BJ (cell line): ENCODE measurements at regions not wholly inside any gene's neighbourhood (a gene's known extent, or its start where the extent isn't known, plus 50 kb on each side); places are given as distances from the start of the nearest gene placed in this dataset.

ENCODE experiments used
- CTCF ChIA-PET: fragments of 350-600 bp; formaldehyde crosslinking; extraction: SDS; loops from one replicate; lab custom pipeline; 2021; ENCODE audit warnings: antibody characterized with exemption, inconsistent platforms; lab: Yijun Ruan, JAX
- POLR2A ChIA-PET: fragments of 300-600 bp; sonication (Branson Sonifier 250); formaldehyde crosslinking; extraction: SDS; loops from one replicate; lab custom pipeline; 2021; ENCODE audit warnings: antibody characterized with exemption; lab: Charles Lee
- DNase-seq: peaks from one replicate; pipeline ENCODE4 v3.0.0-alpha.2; 2011; ENCODE audit warnings: low read depth
- H3K27me3 ChIP-seq: 2 replicates; pipeline ENCODE4 v1.6.0; 2011; ENCODE audit warnings: low read length; ENCODE audit not compliant: control insufficient read depth, insufficient read depth
- H3K36me3 ChIP-seq: 2 replicates; pipeline ENCODE4 v1.5.1; 2011; ENCODE audit warnings: low read length; ENCODE audit not compliant: control insufficient read depth, insufficient read depth
- H3K4me3 ChIP-seq: 2 replicates; pipeline ENCODE4 v1.5.1; 2011; ENCODE audit warnings: low read depth, mild to moderate bottlenecking, control low read depth, low read length
- CTCF ChIP-seq: IDR thresholded peaks from 2 replicates; pipeline ENCODE4 v1.5.1; 2011; ENCODE audit warnings: low read depth, mild to moderate bottlenecking, control low read depth, inconsistent platforms, low read length, moderate library complexity; ENCODE audit not compliant: insufficient read depth

GRCh38 chr9:84567805-84568204, 101.7 kb upstream of the NTRK2 start:
- Histone ChIP-seq H3K36me3 (no peaks in the 10 kb centered on the region), H3K27me3 (no peaks in the 10 kb centered on the region), H3K4me3 (no peak overlapping the region)
- CTCF ChIA-PET, result no interaction called here
- POLR2A ChIA-PET, result no interaction called here
- TF ChIP-seq CTCF, result no peak
- no peak for DNase-seq

GRCh38 chr9:84570482-84571154, 98.9 kb upstream of the NTRK2 start:
- Histone ChIP-seq H3K4me3 (no peak overlapping the region), H3K36me3 (no peaks in the 10 kb centered on the region), H3K27me3 (no peaks in the 10 kb centered on the region)
- CTCF ChIA-PET, result no interaction called here
- POLR2A ChIA-PET, result no interaction called here
- TF ChIP-seq CTCF, result no peak
- DNase-seq, result no peak

- no peak for DNase-seq
- POLR2A ChIA-PET, result no interaction called here
- CTCF ChIA-PET, result no interaction called here
- Histone ChIP-seq H3K27me3 (no peaks in the 10 kb centered on the region), H3K36me3 (no peaks in the 10 kb centered on the region), H3K4me3 (no peak overlapping the region)
- TF ChIP-seq CTCF, result no peak
Observed at GRCh38 chr9:84573083-84573482, 96.4 kb upstream of the NTRK2 start.

- POLR2A ChIA-PET, result no interaction called here
- H3K27me3 ChIP-seq, result no peaks in the 10 kb centered on the region
- H3K36me3 ChIP-seq, result no peaks in the 10 kb centered on the region
- no peak overlapping the region for H3K4me3 ChIP-seq
- no peak for DNase-seq
- CTCF ChIA-PET, result no interaction called here
- no peak for TF ChIP-seq CTCF
Observed at GRCh38 chr9:84575705-84576104, 93.8 kb upstream of the NTRK2 start.

- no peak for DNase-seq
- TF ChIP-seq CTCF, result no peak
- no peak overlapping the region for H3K4me3 ChIP-seq
- POLR2A ChIA-PET, result no interaction called here
- H3K27me3 ChIP-seq, result no peaks in the 10 kb centered on the region
- H3K36me3 ChIP-seq, result no peaks in the 10 kb centered on the region
- CTCF ChIA-PET, result no interaction called here
Observed at GRCh38 chr9:84583866-84584265, 85.7 kb upstream of the NTRK2 start.
